Suprapubic skin (tissue), 4 donors: ENCODE measurements at regions not wholly inside any gene's neighbourhood (a gene's known extent, or its start where the extent isn't known, plus 50 kb on each side); places are given as distances from the start of the nearest gene placed in this dataset.

ENCODE experiments used
- EP300 ChIP-seq: sonication (generic); formaldehyde crosslinking; IDR thresholded peaks from one replicate; pipeline ENCODE4 v1.6.1; 2017; ENCODE audit warnings: antibody characterized with exemption
- POLR2A ChIP-seq, 2 donors: fragments of 450-650 bp; IDR thresholded peaks; one replicate each; pipeline ENCODE4 v1.6.1; 2017; ENCODE audit warnings: antibody characterized with exemption in 2 of 2, mild to moderate bottlenecking in 2 of 2, moderate library complexity in 2 of 2
- POLR2AphosphoS5 ChIP-seq, 3 donors: sonication (generic); formaldehyde crosslinking; IDR thresholded peaks; one replicate each; pipeline ENCODE4 v1.6.1; 2017; ENCODE audit warnings: antibody characterized with exemption in 3 of 3
- TF ChIP-seq, protein P1 (sequence below), 2 donors: fragments of 200-600 bp in 1 of 2; fragments of 450-650 bp in 1 of 2; sonication (generic) in 1 of 2; IDR thresholded peaks; one replicate each; pipeline ENCODE4 v1.5.1; 2016 to 2019; ENCODE audit warnings: antibody characterized with exemption in 2 of 2, mild to moderate bottlenecking in 1 of 2, moderate library complexity in 1 of 2

DNA sequence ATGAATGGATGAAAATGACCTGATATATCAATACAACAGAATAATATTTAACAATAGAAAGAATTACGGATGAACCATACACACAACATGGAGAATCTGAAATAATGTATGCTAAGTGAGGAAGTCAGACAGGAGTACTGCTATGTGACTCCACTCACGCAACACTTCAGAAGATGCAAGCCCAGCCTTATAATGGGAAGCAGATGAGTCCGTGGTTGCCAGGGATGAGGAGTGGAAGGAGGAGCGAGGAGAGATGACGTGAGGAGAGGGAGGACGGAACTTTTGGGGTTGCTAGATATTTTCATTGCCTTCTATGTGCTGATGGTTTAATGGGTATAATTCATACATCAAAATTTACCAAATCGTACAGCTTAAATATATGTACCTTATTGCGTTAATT lies 55.4 kb upstream of the ERCC6L2 start:
- TF ChIP-seq, protein P1, sequence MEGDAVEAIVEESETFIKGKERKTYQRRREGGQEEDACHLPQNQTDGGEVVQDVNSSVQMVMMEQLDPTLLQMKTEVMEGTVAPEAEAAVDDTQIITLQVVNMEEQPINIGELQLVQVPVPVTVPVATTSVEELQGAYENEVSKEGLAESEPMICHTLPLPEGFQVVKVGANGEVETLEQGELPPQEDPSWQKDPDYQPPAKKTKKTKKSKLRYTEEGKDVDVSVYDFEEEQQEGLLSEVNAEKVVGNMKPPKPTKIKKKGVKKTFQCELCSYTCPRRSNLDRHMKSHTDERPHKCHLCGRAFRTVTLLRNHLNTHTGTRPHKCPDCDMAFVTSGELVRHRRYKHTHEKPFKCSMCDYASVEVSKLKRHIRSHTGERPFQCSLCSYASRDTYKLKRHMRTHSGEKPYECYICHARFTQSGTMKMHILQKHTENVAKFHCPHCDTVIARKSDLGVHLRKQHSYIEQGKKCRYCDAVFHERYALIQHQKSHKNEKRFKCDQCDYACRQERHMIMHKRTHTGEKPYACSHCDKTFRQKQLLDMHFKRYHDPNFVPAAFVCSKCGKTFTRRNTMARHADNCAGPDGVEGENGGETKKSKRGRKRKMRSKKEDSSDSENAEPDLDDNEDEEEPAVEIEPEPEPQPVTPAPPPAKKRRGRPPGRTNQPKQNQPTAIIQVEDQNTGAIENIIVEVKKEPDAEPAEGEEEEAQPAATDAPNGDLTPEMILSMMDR (IDR thresholded peaks at IDR 0.05): no peak
- TF ChIP-seq POLR2AphosphoS5 (IDR thresholded peaks at IDR 0.05): no peak
- no peak for TF ChIP-seq POLR2A (IDR thresholded peaks at IDR 0.05)
- no peak for TF ChIP-seq EP300
